ENCODE measurements at regions not wholly inside any gene's neighbourhood (a gene's known extent, or its start where the extent isn't known, plus 50 kb on each side); places are given as distances from the start of the nearest gene placed in this dataset.

GRCh38 chr3:34842706-34843480 is 796.4 kb upstream of the ARPP21 start:
- intact Hi-C loops (cut with DNase I) = no loop called here
- DNase-seq = no peak
- Histone ChIP-seq H3K36me3 (no peaks in the 10 kb centered on the region), H3K4me1 (no peaks in the 10 kb centered on the region), H3K9me3 (no peaks in the 10 kb centered on the region), H3K27me3 (no peaks in the 10 kb centered on the region), H3K4me3 (replicated peaks in 1 of 3) (no peak overlapping the region), H3K27ac (no peak overlapping the region)
- WGBS, 2 donors = 60 to 65% methylated on average over 4 of the region's 4 CpGs
- TF ChIP-seq POLR2A (IDR thresholded peaks at IDR 0.05) = no peak
- no peak for TF ChIP-seq CTCF (IDR thresholded peaks at IDR 0.05)

- no peak for DNase-seq
- intact Hi-C loops (cut with DNase I) = no loop called here
- Histone ChIP-seq H3K4me3 (replicated peaks in 1 of 3) (no peak overlapping the region), H3K27ac (no peak overlapping the region), H3K27me3 (no peaks in the 10 kb centered on the region), H3K36me3 (no peaks in the 10 kb centered on the region), H3K4me1 (no peaks in the 10 kb centered on the region), H3K9me3 (no peaks in the 10 kb centered on the region)
- WGBS, 2 donors = 65 to 75% methylated on average over 2 of the region's 2 CpGs
- TF ChIP-seq CTCF (IDR thresholded peaks at IDR 0.05) (no peak), POLR2A (IDR thresholded peaks at IDR 0.05) (no peak)
These were observed 795.1 kb upstream of the ARPP21 start for GRCh38 chr3:34844323-34844620.

- 71 to 74% methylated on average over 1 of the region's 1 CpG for WGBS, 2 donors
- intact Hi-C loops (cut with DNase I) = no loop called here
These were observed 788.2 kb upstream of the ARPP21 start for GRCh38 chr3:34851137-34851536.

GRCh38 chr3:34852844-34853439 is 786.4 kb upstream of the ARPP21 start:
- no peaks in the 10 kb centered on the region for H3K36me3 ChIP-seq
- 80 to 94% methylated on average over 1 of the region's 1 CpG for WGBS, 2 donors
- DNase-seq = no peak
- intact Hi-C loops (cut with DNase I) = no loop called here
- no peaks in the 10 kb centered on the region for H3K27me3 ChIP-seq
- H3K4me1 ChIP-seq = no peaks in the 10 kb centered on the region
- H3K27ac ChIP-seq = no peak overlapping the region
- H3K4me3 ChIP-seq (replicated peaks in 1 of 3) = no peak overlapping the region
- H3K9me3 ChIP-seq = no peaks in the 10 kb centered on the region
- no peak for TF ChIP-seq CTCF (IDR thresholded peaks at IDR 0.05)
- TF ChIP-seq POLR2A (IDR thresholded peaks at IDR 0.05) = no peak

More at GRCh38 chr3:34851137-34851536, 788.2 kb upstream of the ARPP21 start:
- TF ChIP-seq CTCF (IDR thresholded peaks at IDR 0.05) = no peak
- TF ChIP-seq POLR2A (IDR thresholded peaks at IDR 0.05) = no peak
- Histone ChIP-seq H3K4me3 (replicated peaks in 1 of 3) (no peak overlapping the region), H3K36me3 (no peaks in the 10 kb centered on the region), H3K4me1 (no peaks in the 10 kb centered on the region), H3K27ac (no peak overlapping the region), H3K9me3 (no peaks in the 10 kb centered on the region), H3K27me3 (no peaks in the 10 kb centered on the region)
- no peak for DNase-seq
